ENCODE measurements at regions not wholly inside any gene's neighbourhood (a gene's known extent, or its start where the extent isn't known, plus 50 kb on each side); places are given as distances from the start of the nearest gene placed in this dataset.

- Histone ChIP-seq H3K79me1 (ENCODE audit: low read length) (no peaks in the 10 kb centered on the region), H2BK12ac (ENCODE audit: low read length) (no peak overlapping the region), H3K18ac (ENCODE audit: low read length) (no peak overlapping the region), H4K8ac (ENCODE audit: low read depth, low read length) (no peak overlapping the region), H3K4me1 (ENCODE audit: control insufficient read depth in 1 of 2, insufficient read depth in 2 of 2, low read length in 2 of 2) (no peaks in the 10 kb centered on the region), H3K14ac (ENCODE audit: low read length) (no peak overlapping the region), H2BK120ac (ENCODE audit: insufficient read depth, low read length, poor library complexity) (no peak overlapping the region), H3K4me2 (ENCODE audit: low read length) (no peak overlapping the region), H3K79me2 (ENCODE audit: control insufficient read depth, insufficient read depth, low read length, poor library complexity) (no peaks in the 10 kb centered on the region), H3K27me3 (ENCODE audit: insufficient read depth, low read length) (no peaks in the 10 kb centered on the region), H4K91ac (ENCODE audit: low read depth, low read length) (no peak overlapping the region), H3K4me3 (ENCODE audit: low read depth, low read length) (no peak overlapping the region), H2AK5ac (ENCODE audit: low read length) (no peak overlapping the region), H3K27ac (ENCODE audit: low read depth, low read length) (no peak overlapping the region), H4K12ac (ENCODE audit: low read depth, low read length) (no peak overlapping the region), H3K4ac (ENCODE audit: low read depth, low read length) (no peak overlapping the region), H3K23ac (ENCODE audit: low read length) (no peak overlapping the region), H3K9me3 (ENCODE audit: insufficient read depth, low read depth, low read length) (no peaks in the 10 kb centered on the region), H2BK5ac (ENCODE audit: low read depth, low read length, poor library complexity) (no peak overlapping the region), H3K9ac (ENCODE audit: low read length) (no peak overlapping the region), H3K36me3 (ENCODE audit: control insufficient read depth in 1 of 2, insufficient read depth in 2 of 2, low read length in 2 of 2) (no peaks in the 10 kb centered on the region), H2AFZ (ENCODE audit: insufficient read depth, low read length, poor library complexity) (no peak overlapping the region)
- no peak for DNase-seq
- WGBS (ENCODE audit: extremely low coverage, insufficient coverage, insufficient read length): no CpG with 5 or more reads among the region's 3 CpGs
These were observed 1977.5 kb upstream of the PCDH20 start for GRCh38 chr13:63393112-63393511.

DNA sequence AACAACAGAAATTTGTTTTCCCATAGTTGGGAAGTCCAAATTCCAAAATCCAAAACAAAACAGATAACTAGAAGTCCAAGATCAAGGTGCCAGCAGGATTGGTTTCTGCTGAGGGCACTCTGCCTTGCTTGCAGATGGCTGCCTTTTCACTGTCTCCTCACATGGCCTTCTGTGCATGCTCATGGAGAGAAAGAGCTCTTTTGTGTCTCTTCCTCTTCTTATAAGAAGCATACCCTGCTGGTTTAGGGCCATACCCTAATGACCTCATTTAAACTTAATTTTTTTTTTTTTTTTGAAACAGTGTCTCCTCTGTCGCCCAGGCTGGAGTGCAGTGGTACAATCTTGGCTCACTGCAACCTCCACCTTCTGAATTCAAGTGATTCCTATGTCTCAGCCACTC is 1974.1 kb upstream of the PCDH20 start:
- no peaks in the 10 kb centered on the region for H3K27me3 ChIP-seq (ENCODE audit: insufficient read depth, low read length)
- H3K4me1 ChIP-seq (ENCODE audit: control insufficient read depth in 1 of 2, insufficient read depth in 2 of 2, low read length in 2 of 2): no peaks in the 10 kb centered on the region
- no peak overlapping the region for H4K8ac ChIP-seq (ENCODE audit: low read depth, low read length)
- WGBS (ENCODE audit: extremely low coverage, insufficient coverage, insufficient read length): no CpG with 5 or more reads among the region's 1 CpG
- no peak overlapping the region for H3K4me3 ChIP-seq (ENCODE audit: low read depth, low read length)
- no peaks in the 10 kb centered on the region for H3K79me1 ChIP-seq (ENCODE audit: low read length)
- no peak overlapping the region for H3K4me2 ChIP-seq (ENCODE audit: low read length)
- H3K14ac ChIP-seq (ENCODE audit: low read length): no peak overlapping the region
- no peaks in the 10 kb centered on the region for H3K79me2 ChIP-seq (ENCODE audit: control insufficient read depth, insufficient read depth, low read length, poor library complexity)
- H3K27ac ChIP-seq (ENCODE audit: low read depth, low read length): no peak overlapping the region
- no peak overlapping the region for H4K91ac ChIP-seq (ENCODE audit: low read depth, low read length)
- H2AFZ ChIP-seq (ENCODE audit: insufficient read depth, low read length, poor library complexity): no peak overlapping the region
- H3K18ac ChIP-seq (ENCODE audit: low read length): no peak overlapping the region
- no peak overlapping the region for H3K4ac ChIP-seq (ENCODE audit: low read depth, low read length)
- no peak for DNase-seq
- H2BK120ac ChIP-seq (ENCODE audit: insufficient read depth, low read length, poor library complexity): no peak overlapping the region
- H3K9ac ChIP-seq (ENCODE audit: low read length): no peak overlapping the region
- H3K36me3 ChIP-seq (ENCODE audit: control insufficient read depth in 1 of 2, insufficient read depth in 2 of 2, low read length in 2 of 2): no peaks in the 10 kb centered on the region
- H3K9me3 ChIP-seq (ENCODE audit: insufficient read depth, low read depth, low read length): no peaks in the 10 kb centered on the region
- H2BK12ac ChIP-seq (ENCODE audit: low read length): no peak overlapping the region
- no peak overlapping the region for H2AK5ac ChIP-seq (ENCODE audit: low read length)
- no peak overlapping the region for H2BK5ac ChIP-seq (ENCODE audit: low read depth, low read length, poor library complexity)
- no peak overlapping the region for H3K23ac ChIP-seq (ENCODE audit: low read length)
- H4K12ac ChIP-seq (ENCODE audit: low read depth, low read length): no peak overlapping the region

- no peak overlapping the region for H2BK120ac ChIP-seq (ENCODE audit: insufficient read depth, low read length, poor library complexity)
- no peak overlapping the region for H2BK5ac ChIP-seq (ENCODE audit: low read depth, low read length, poor library complexity)
- H4K12ac ChIP-seq (ENCODE audit: low read depth, low read length): no peak overlapping the region
- H4K91ac ChIP-seq (ENCODE audit: low read depth, low read length): no peak overlapping the region
- H2AFZ ChIP-seq (ENCODE audit: insufficient read depth, low read length, poor library complexity): no peak overlapping the region
- H2AK5ac ChIP-seq (ENCODE audit: low read length): no peak overlapping the region
- H3K27me3 ChIP-seq (ENCODE audit: insufficient read depth, low read length): no peaks in the 10 kb centered on the region
- no peaks in the 10 kb centered on the region for H3K79me1 ChIP-seq (ENCODE audit: low read length)
- H3K4me2 ChIP-seq (ENCODE audit: low read length): no peak overlapping the region
- no peak overlapping the region for H4K8ac ChIP-seq (ENCODE audit: low read depth, low read length)
- no peak overlapping the region for H3K18ac ChIP-seq (ENCODE audit: low read length)
- H3K23ac ChIP-seq (ENCODE audit: low read length): no peak overlapping the region
- H3K27ac ChIP-seq (ENCODE audit: low read depth, low read length): no peak overlapping the region
- no peaks in the 10 kb centered on the region for H3K36me3 ChIP-seq (ENCODE audit: control insufficient read depth in 1 of 2, insufficient read depth in 2 of 2, low read length in 2 of 2)
- no peak overlapping the region for H3K4me3 ChIP-seq (ENCODE audit: low read depth, low read length)
- H3K4me1 ChIP-seq (ENCODE audit: control insufficient read depth in 1 of 2, insufficient read depth in 2 of 2, low read length in 2 of 2): no peaks in the 10 kb centered on the region
- H3K14ac ChIP-seq (ENCODE audit: low read length): no peak overlapping the region
- H3K9me3 ChIP-seq (ENCODE audit: insufficient read depth, low read depth, low read length): no peaks in the 10 kb centered on the region
- no CpG with 5 or more reads among the region's 2 CpGs for WGBS (ENCODE audit: extremely low coverage, insufficient coverage, insufficient read length)
- H3K9ac ChIP-seq (ENCODE audit: low read length): no peak overlapping the region
- H2BK12ac ChIP-seq (ENCODE audit: low read length): no peak overlapping the region
- no peaks in the 10 kb centered on the region for H3K79me2 ChIP-seq (ENCODE audit: control insufficient read depth, insufficient read depth, low read length, poor library complexity)
- DNase-seq: peak in 1 of 2 donors; percentile 31
- no peak overlapping the region for H3K4ac ChIP-seq (ENCODE audit: low read depth, low read length)
These were observed 1965.6 kb upstream of the PCDH20 start for GRCh38 chr13:63381078-63381859.

GRCh38 chr13:63377986-63378385 is 1962.3 kb upstream of the PCDH20 start:
- Histone ChIP-seq H3K4me1 (ENCODE audit: control insufficient read depth in 1 of 2, insufficient read depth in 2 of 2, low read length in 2 of 2) (no peaks in the 10 kb centered on the region), H3K79me2 (ENCODE audit: control insufficient read depth, insufficient read depth, low read length, poor library complexity) (no peaks in the 10 kb centered on the region), H3K9me3 (ENCODE audit: insufficient read depth, low read depth, low read length) (no peaks in the 10 kb centered on the region), H2AFZ (ENCODE audit: insufficient read depth, low read length, poor library complexity) (no peak overlapping the region), H2BK12ac (ENCODE audit: low read length) (no peak overlapping the region), H3K4me3 (ENCODE audit: low read depth, low read length) (no peak overlapping the region), H4K12ac (ENCODE audit: low read depth, low read length) (no peak overlapping the region), H3K18ac (ENCODE audit: low read length) (no peak overlapping the region), H3K27ac (ENCODE audit: low read depth, low read length) (no peak overlapping the region), H3K36me3 (ENCODE audit: control insufficient read depth in 1 of 2, insufficient read depth in 2 of 2, low read length in 2 of 2) (no peaks in the 10 kb centered on the region), H3K4me2 (ENCODE audit: low read length) (no peak overlapping the region), H2BK120ac (ENCODE audit: insufficient read depth, low read length, poor library complexity) (no peak overlapping the region), H2AK5ac (ENCODE audit: low read length) (no peak overlapping the region), H3K4ac (ENCODE audit: low read depth, low read length) (no peak overlapping the region), H2BK5ac (ENCODE audit: low read depth, low read length, poor library complexity) (no peak overlapping the region), H3K23ac (ENCODE audit: low read length) (no peak overlapping the region), H4K91ac (ENCODE audit: low read depth, low read length) (no peak overlapping the region), H3K14ac (ENCODE audit: low read length) (no peak overlapping the region), H3K9ac (ENCODE audit: low read length) (no peak overlapping the region), H3K27me3 (ENCODE audit: insufficient read depth, low read length) (no peaks in the 10 kb centered on the region), H4K8ac (ENCODE audit: low read depth, low read length) (no peak overlapping the region), H3K79me1 (ENCODE audit: low read length) (no peaks in the 10 kb centered on the region)
- no peak for DNase-seq
- no CpG with 5 or more reads among the region's 2 CpGs for whole genome bisulfite sequencing (ENCODE audit: extremely low coverage, insufficient coverage, insufficient read length)
